CD14-positive monocyte (primary cell): ENCODE measurements at regions not wholly inside any gene's neighbourhood (a gene's known extent, or its start where the extent isn't known, plus 50 kb on each side); places are given as distances from the start of the nearest gene placed in this dataset.
"Not testable (repeated sequence)": the region's sequence is repeated elsewhere in the genome, so short reads cannot be mapped to it uniquely, and the experiment has no call there.

ENCODE experiments used
- DNase-seq, 3 donors: peaks; one replicate each; pipeline ENCODE4 v3.0.0-alpha.2; 2011 to 2022
- H2AFZ ChIP-seq: 2 replicates; pipeline ENCODE4 v1.6.0; 2012; ENCODE audit warnings: mild to moderate bottlenecking, low read depth, low read length, inconsistent platforms; ENCODE audit not compliant: insufficient read depth, poor library complexity, severe bottlenecking
- H3K27ac ChIP-seq, 2 donors: 1 replicate in 1 of 2; 2 replicates in 1 of 2; pipeline ENCODE4 v1.5.1; 2012 to 2013; ENCODE audit warnings: low read length in 2 of 2, control low read depth in 1 of 2, inconsistent platforms in 1 of 2, low read depth in 1 of 2, mild to moderate bottlenecking in 1 of 2
- H3K27me3 ChIP-seq, 2 donors: one replicate each; pipeline versions ENCODE4 v1.6.0 to v1.6.1; 2011 to 2013; ENCODE audit warnings: low read length in 2 of 2; ENCODE audit not compliant: control insufficient read depth in 2 of 2, insufficient read depth in 2 of 2
- H3K36me3 ChIP-seq, 2 donors: replicated peaks in 1 of 2; 1 replicate in 1 of 2; 2 replicates in 1 of 2; pipeline versions ENCODE4 v1.5.1 to v1.6.1; 2012 to 2013; ENCODE audit warnings: low read length in 2 of 2, control low read depth in 1 of 2, inconsistent platforms in 1 of 2, mild to moderate bottlenecking in 1 of 2; ENCODE audit not compliant: insufficient read depth in 2 of 2, control insufficient read depth in 1 of 2
- H3K4me1 ChIP-seq, 2 donors: 1 replicate in 1 of 2; 2 replicates in 1 of 2; pipeline versions ENCODE4 v1.5.1 to v1.6.1; 2012 to 2013; ENCODE audit warnings: low read length in 2 of 2, control low read depth in 1 of 2, inconsistent platforms in 1 of 2, mild to moderate bottlenecking in 1 of 2, moderate library complexity in 1 of 2; ENCODE audit not compliant: insufficient read depth in 2 of 2, control insufficient read depth in 1 of 2
- H3K4me2 ChIP-seq: replicated peaks from 2 replicates; pipeline ENCODE3; 2012; ENCODE audit warnings: low read length, moderate library complexity, mild to moderate bottlenecking; ENCODE audit not compliant: poor library complexity, severe bottlenecking; ENCODE audit errors: extremely low read depth
- H3K4me3 ChIP-seq, 3 experiments: fragments of 200-600 bp in 1 of 3; sonication (generic) in 1 of 3; replicated peaks in 1 of 3; 1 replicate in 2 of 3; 2 replicates in 1 of 3; pipeline ENCODE4 v1.5.1; 2011 to 2013; ENCODE audit warnings: low read length in 3 of 3, mild to moderate bottlenecking in 3 of 3, control low read depth in 2 of 3, low read depth in 2 of 3, inconsistent platforms in 1 of 3, moderate library complexity in 1 of 3
- H3K79me2 ChIP-seq: 2 replicates; pipeline ENCODE4 v1.6.0; 2012; ENCODE audit warnings: mild to moderate bottlenecking, control low read depth, inconsistent platforms, low read length, moderate library complexity; ENCODE audit not compliant: insufficient read depth
- H3K9ac ChIP-seq: 2 replicates; pipeline ENCODE4 v1.6.0; 2017; ENCODE audit warnings: low read length, mild to moderate bottlenecking; ENCODE audit not compliant: insufficient read depth, poor library complexity, severe bottlenecking
- H3K9me3 ChIP-seq, 2 donors: replicated peaks in 1 of 2; 1 replicate in 1 of 2; 2 replicates in 1 of 2; pipeline versions ENCODE4 v1.5.1 to v1.6.1; 2012 to 2013; ENCODE audit warnings: low read length in 2 of 2, control low read depth in 1 of 2; ENCODE audit not compliant: control insufficient read depth in 1 of 2, insufficient read depth in 1 of 2
- H4K20me1 ChIP-seq: 2 replicates; pipeline ENCODE4 v1.6.0; 2012; ENCODE audit warnings: mild to moderate bottlenecking, low read length, control low read depth, moderate library complexity; ENCODE audit not compliant: insufficient read depth
- H3K27ac Mint-ChIP-seq, 7 donors: one replicate each; pipeline ENCODE4 v1.8.0; 2020; ENCODE audit warnings: mild to moderate bottlenecking in 7 of 7, mixed read lengths in 7 of 7, moderate library complexity in 6 of 7, inconsistent platforms in 2 of 7
- H3K27me3 Mint-ChIP-seq, 3 donors: one replicate each; pipeline ENCODE4 v1.8.0; 2021 to 2022; ENCODE audit warnings: low read depth in 3 of 3, mild to moderate bottlenecking in 3 of 3, mixed read lengths in 3 of 3, moderate library complexity in 3 of 3, inconsistent platforms in 1 of 3
- H3K36me3 Mint-ChIP-seq, 2 donors: one replicate each; pipeline ENCODE4 v1.8.0; 2020; ENCODE audit warnings: mixed read lengths in 2 of 2, inconsistent platforms in 1 of 2, mild to moderate bottlenecking in 1 of 2
- H3K4me1 Mint-ChIP-seq: one replicate; pipeline ENCODE4 v1.8.0; 2020; ENCODE audit warnings: mild to moderate bottlenecking, mixed read lengths
- H3K4me3 Mint-ChIP-seq, 2 donors: one replicate each; pipeline ENCODE4 v1.8.0; 2020; ENCODE audit warnings: mild to moderate bottlenecking in 2 of 2, mixed read lengths in 2 of 2, moderate library complexity in 1 of 2
- H3K9me3 Mint-ChIP-seq, 7 donors: one replicate each; pipeline ENCODE4 v1.8.0; 2020 to 2022; ENCODE audit warnings: mixed read lengths in 7 of 7, mild to moderate bottlenecking in 6 of 7, moderate library complexity in 6 of 7, inconsistent platforms in 2 of 7
- CTCF ChIP-seq: fragments of 200-600 bp; IDR thresholded peaks from one replicate; pipeline ENCODE4 v1.8.0; 2022; ENCODE audit warnings: antibody characterized with exemption, mild to moderate bottlenecking
- WGBS: methylation state at CpG from one replicate; pipeline ENCODE4 v1.1.5; 2013; ENCODE audit warnings: missing lambda C conversion rate; ENCODE audit not compliant: insufficient coverage; 5-methylcytosine and 5-hydroxymethylcytosine counted together
- intact Hi-C, 2 donors: fragments of 100-400 bp; cut with micrococcal nuclease; formaldehyde crosslinking; loops; one replicate each; pipeline versions ENCODE4 v1.15.0 to v1.15.1; 2023

GRCh38 chr6:28791002-28791383, 132.8 kb downstream of the TRIM27 start:
- no peak overlapping the region for H3K27ac Mint-ChIP-seq
- intact Hi-C loops = no loop called here
- H3K4me3 Mint-ChIP-seq = peak overlapping the region in 1 of 2 donors; percentile 83

GRCh38 chr6:28794175-28795002, 129.4 kb downstream of the TRIM27 start:
- Mint-ChIP-seq H3K9me3 (peaks cover 9 to 55% (median 46%) of the 10 kb centered on the region in 7 donors), H3K27me3 (peaks cover 88 to 92% (median 90%) of the 10 kb centered on the region in 3 donors), H3K36me3 (peaks cover 2 to 4% of the 10 kb centered on the region in 2 donors), H3K4me3 (peak overlapping the region in 1 of 2 donors; percentile 77), H3K4me1 (peaks cover 4% of the 10 kb centered on the region), H3K27ac (no peak overlapping the region)
- H3K4me2 ChIP-seq = no peak overlapping the region
- TF ChIP-seq CTCF = no peak
- no peak overlapping the region for H3K9ac ChIP-seq
- H3K79me2 ChIP-seq = no peaks in the 10 kb centered on the region
- 4% methylated on average over 29 of the region's 35 CpGs for WGBS
- no peaks in the 10 kb centered on the region for H4K20me1 ChIP-seq
- H3K4me1 ChIP-seq = peaks cover 0 to 2% of the 10 kb centered on the region in 2 donors
- H3K27ac ChIP-seq = no peak overlapping the region
- H3K36me3 ChIP-seq = no peaks in the 10 kb centered on the region
- peaks cover 11 to 65% of the 10 kb centered on the region in 2 donors for H3K9me3 ChIP-seq
- H3K27me3 ChIP-seq = peaks cover 69 to 86% of the 10 kb centered on the region in 2 donors
- no peak overlapping the region for H2AFZ ChIP-seq
- H3K4me3 ChIP-seq = no peak overlapping the region
- no peak for DNase-seq
- intact Hi-C loops = no loop called here

More at GRCh38 chr6:28791002-28791383, 132.8 kb downstream of the TRIM27 start:
- H3K79me2 ChIP-seq = no peaks in the 10 kb centered on the region
- no peaks in the 10 kb centered on the region for H3K36me3 ChIP-seq
- peaks cover 88 to 98% of the 10 kb centered on the region in 2 donors for H3K27me3 ChIP-seq
- H3K9ac ChIP-seq = no peak overlapping the region
- H4K20me1 ChIP-seq = no peaks in the 10 kb centered on the region
- no peak overlapping the region for H3K4me2 ChIP-seq
- peaks cover 21 to 93% of the 10 kb centered on the region in 2 donors for H3K9me3 ChIP-seq
- DNase-seq = no peak
- peaks cover 0 to 2% of the 10 kb centered on the region in 2 donors for H3K4me1 ChIP-seq
- no peak for TF ChIP-seq CTCF
- H3K36me3 Mint-ChIP-seq = peaks cover 4 to 7% of the 10 kb centered on the region in 2 donors
- H2AFZ ChIP-seq = no peak overlapping the region
- no peak overlapping the region for H3K27ac ChIP-seq
- H3K4me3 ChIP-seq = no peak overlapping the region
- H3K4me1 Mint-ChIP-seq = peaks cover 4% of the 10 kb centered on the region
- H3K9me3 Mint-ChIP-seq = peaks cover 21 to 69% (median 65%) of the 10 kb centered on the region in 7 donors
- H3K27me3 Mint-ChIP-seq = peaks cover 94 to 99% (median 95%) of the 10 kb centered on the region in 3 donors
- no CpG with 5 or more reads among the region's 6 CpGs for WGBS

GRCh38 chr6:28800647-28801046, 123.1 kb downstream of the TRIM27 start:
- Mint-ChIP-seq H3K27me3 (peaks cover 76 to 90% (median 86%) of the 10 kb centered on the region in 3 donors), H3K9me3 (peaks cover 0 to 43% (median 19%) of the 10 kb centered on the region in 7 donors)
- H3K36me3 Mint-ChIP-seq, H3K4me1 ChIP-seq, H3K4me3 ChIP-seq, H3K4me1 Mint-ChIP-seq, H2AFZ ChIP-seq, H3K27ac ChIP-seq, H3K27ac Mint-ChIP-seq, H4K20me1 ChIP-seq, H3K79me2 ChIP-seq, intact Hi-C loops, H3K9ac ChIP-seq, H3K4me2 ChIP-seq, DNase-seq, H3K9me3 ChIP-seq, H3K4me3 Mint-ChIP-seq, H3K36me3 ChIP-seq: not testable (repeated sequence)
- peaks cover 41 to 71% of the 10 kb centered on the region in 2 donors for H3K27me3 ChIP-seq
- WGBS = 90% methylated on average over 2 of the region's 4 CpGs
